ENCODE measurements at regions not wholly inside any gene's neighbourhood (a gene's known extent, or its start where the extent isn't known, plus 50 kb on each side); places are given as distances from the start of the nearest gene placed in this dataset.
A peak's percentile ranks its signal among the peaks of the same experiment; 100 is the strongest.

GRCh38 chr3:196143708-196144382, 62.0 kb upstream of the TFRC start (continued):
- TF ChIP-seq ZNF140 (CRISPR knock-in tag; IDR thresholded peaks at IDR 0.05) (no peak), ZNF436 (CRISPR knock-in tag; IDR thresholded peaks at IDR 0.05) (no peak), KLF13 (tag; IDR thresholded peaks at IDR 0.05; ENCODE audit: borderline replicate concordance, low read depth) (peak; percentile 46; the same call in 1 of the 2 replicates), ZNF239 (CRISPR knock-in tag; IDR thresholded peaks at IDR 0.05) (peak; percentile 59), SRSF1 (IDR thresholded peaks at IDR 0.05; ENCODE audit: low read depth, low read length) (no peak), CXXC5 (CRISPR knock-in tag; IDR thresholded peaks at IDR 0.05) (peak; percentile 48), ZNF583 (CRISPR knock-in tag; IDR thresholded peaks at IDR 0.05) (peak; percentile 92), HSF4 (CRISPR knock-in tag; IDR thresholded peaks at IDR 0.05; ENCODE audit: borderline replicate concordance) (peak; percentile 76; the same call in 1 of the 2 replicates), ESRRA (IDR thresholded peaks at IDR 0.05; ENCODE audit: borderline replicate concordance, low read depth) (0 out of 2 replicates have a peak, but pooled peaks have one; percentile 18), ZBTB5 (IDR thresholded peaks at IDR 0.05) (no peak; the same call in 1 of the 2 replicates), POLR2H (tag; IDR thresholded peaks at IDR 0.05; ENCODE audit: low read depth) (no peak; the same call in 1 of the 2 replicates), NR2C1 (IDR thresholded peaks at IDR 0.05) (0 out of 2 replicates have a peak, but pooled peaks have one; percentile 35), NR2C1 (tag; IDR thresholded peaks at IDR 0.05) (peak; percentile 87), IRF9 (tag; IDR thresholded peaks at IDR 0.05) (peak; percentile 4; the same call in 1 of the 2 replicates), MEF2D (tag; conservative IDR thresholded peaks at IDR 0.05; ENCODE audit: low read depth) (peak; percentile 71; the same call in 1 of the 2 replicates), MECOM (CRISPR knock-in tag; IDR thresholded peaks at IDR 0.05) (no peak; the same call in 1 of the 2 replicates), L3MBTL2 (IDR thresholded peaks at IDR 0.05) (peak; percentile 43), OTX1 (CRISPR knock-in tag; IDR thresholded peaks at IDR 0.05) (0 out of 2 replicates have a peak, but pooled peaks have one; percentile 7), PCBP1 (IDR thresholded peaks at IDR 0.05; ENCODE audit: low read depth, low read length, poor library complexity, severe bottlenecking) (peak; percentile 58), POLR2B (IDR thresholded peaks at IDR 0.05; ENCODE audit: low read depth, partially characterized antibody) (no peak), NFIC (IDR thresholded peaks at IDR 0.05) (peak; percentile 36; the same call in 1 of the 2 replicates), RFX5 (IDR thresholded peaks at IDR 0.05; ENCODE audit: low read depth, low read length) (peak; percentile 30; the same call in 1 of the 2 replicates), CREB3 (tag; conservative IDR thresholded peaks at IDR 0.05; ENCODE audit: low read depth) (peak; percentile 91), EP400 (IDR thresholded peaks at IDR 0.05) (peak; percentile 75), ZBTB26 (CRISPR knock-in tag; IDR thresholded peaks at IDR 0.05) (0 out of 2 replicates have a peak, but pooled peaks have one; percentile 9)

Measured in K562 (cell line).